Astrocyte of the cerebellum (primary cell): ENCODE measurements at regions not wholly inside any gene's neighbourhood (a gene's known extent, or its start where the extent isn't known, plus 50 kb on each side); places are given as distances from the start of the nearest gene placed in this dataset.

ENCODE experiments used
- DNase-seq: peaks from one replicate; pipeline ENCODE4 v3.0.0-alpha.2; 2011; ENCODE audit warnings: low read depth
- H3K4me3 ChIP-seq: 2 replicates; pipeline ENCODE4 v1.5.1; 2011; ENCODE audit warnings: mild to moderate bottlenecking, low read depth, low read length, moderate library complexity
- CTCF ChIP-seq: IDR thresholded peaks from 2 replicates; pipeline ENCODE4 v1.5.1; 2012; ENCODE audit warnings: low read length, low read depth, moderate library complexity, mild to moderate bottlenecking; ENCODE audit errors: missing control alignments
- in situ Hi-C: cut with HindIII; loops from 2 replicates; pipeline ENCODE4 v1.10.0; 2017; ENCODE audit warnings: low sequenced_read_pairs

DNA sequence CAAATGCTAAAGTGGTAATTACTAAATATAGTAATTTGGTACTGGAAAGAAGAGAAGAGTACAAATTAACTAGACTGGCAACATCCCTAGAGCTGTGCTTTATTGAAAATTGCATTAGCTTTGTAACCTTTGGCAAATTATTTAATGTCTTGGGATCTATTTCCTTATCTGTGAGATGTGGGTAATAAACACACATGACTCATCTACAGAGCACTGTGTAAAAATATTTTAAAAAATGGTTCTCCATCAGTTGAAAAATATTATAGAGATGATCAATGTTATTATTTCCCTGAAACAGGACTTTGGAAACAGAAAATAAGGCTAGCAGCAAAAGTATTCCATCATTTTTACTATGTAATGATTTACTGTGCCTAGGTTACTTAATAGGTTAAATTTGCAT, 1698.8 kb upstream of the CDH9 start:
- in situ Hi-C loops: no loop called here
- no peak for TF ChIP-seq CTCF
- DNase-seq: no peak
- no peak overlapping the region for H3K4me3 ChIP-seq

- peak; percentile 5 for DNase-seq
- no peak for TF ChIP-seq CTCF
- in situ Hi-C loops: no loop called here
- no peak overlapping the region for H3K4me3 ChIP-seq
These were observed 1696.0 kb upstream of the CDH9 start for GRCh38 chr5:28734396-28734795.

- no peak for TF ChIP-seq CTCF
- DNase-seq: no peak
- H3K4me3 ChIP-seq: no peak overlapping the region
- in situ Hi-C loops: no loop called here
These were observed 1690.7 kb upstream of the CDH9 start for GRCh38 chr5:28729067-28729466.

- in situ Hi-C loops: no loop called here
- TF ChIP-seq CTCF: no peak
- DNase-seq: no peak
- no peak overlapping the region for H3K4me3 ChIP-seq
These were observed 1688.4 kb upstream of the CDH9 start for GRCh38 chr5:28726815-28727214.

DNA sequence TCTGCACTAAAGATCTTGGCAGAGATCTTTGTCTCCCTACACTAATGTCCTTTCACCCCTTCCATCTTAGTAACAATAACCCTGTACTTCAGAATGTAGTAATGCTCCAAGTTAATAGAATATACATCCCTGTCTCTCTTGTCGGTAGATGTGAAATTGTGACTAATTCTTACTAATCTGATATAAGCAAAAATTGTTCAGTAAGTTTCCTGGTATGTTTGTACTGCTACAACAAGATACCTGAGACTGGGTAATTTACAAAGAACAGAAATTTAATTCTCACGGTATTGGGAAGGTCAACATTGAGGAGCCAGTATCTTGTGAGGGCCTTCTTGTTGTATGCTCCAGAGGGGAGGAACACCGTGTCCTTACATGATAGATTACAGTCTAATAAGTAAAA, 1686.6 kb upstream of the CDH9 start:
- TF ChIP-seq CTCF: no peak
- in situ Hi-C loops: no loop called here
- no peak for DNase-seq
- H3K4me3 ChIP-seq: no peak overlapping the region

- H3K4me3 ChIP-seq: no peak overlapping the region
- in situ Hi-C loops: no loop called here
- no peak for DNase-seq
- no peak for TF ChIP-seq CTCF
These were observed 1676.7 kb upstream of the CDH9 start for GRCh38 chr5:28714907-28715698.
